ENCODE measurements at regions not wholly inside any gene's neighbourhood (a gene's known extent, or its start where the extent isn't known, plus 50 kb on each side); places are given as distances from the start of the nearest gene placed in this dataset.
"Not testable (repeated sequence)": the region's sequence is repeated elsewhere in the genome, so short reads cannot be mapped to it uniquely, and the experiment has no call there.

- Mint-ChIP-seq H3K27me3 (peaks cover 14% of the 10 kb centered on the region), H3K4me3 (no peak overlapping the region), H3K36me3 (ENCODE audit: low read depth) (no peaks in the 10 kb centered on the region), H3K4me1 (peaks cover 8% of the 10 kb centered on the region), H3K27ac (no peak overlapping the region)
- no peak for ATAC-seq
- DNase-seq, result no peak
- H3K9me3 ChIP-seq (ENCODE audit: control insufficient read depth, low read length, poor library complexity, severe bottlenecking), result no peaks in the 10 kb centered on the region
Measured at GRCh38 chr7:95180-95862, 97.0 kb upstream of the FAM20C start.

- no peak overlapping the region for H3K4me3 Mint-ChIP-seq
- H3K4me1 Mint-ChIP-seq, result peaks cover 3% of the 10 kb centered on the region
- no peaks in the 10 kb centered on the region for H3K9me3 ChIP-seq (ENCODE audit: control insufficient read depth, low read length, poor library complexity, severe bottlenecking)
- peaks cover 14% of the 10 kb centered on the region for H3K27me3 Mint-ChIP-seq
- DNase-seq (no peak), ATAC-seq (no peak)
- H3K36me3 Mint-ChIP-seq (ENCODE audit: low read depth), result no peaks in the 10 kb centered on the region
- H3K27ac Mint-ChIP-seq, result no peak overlapping the region
Measured at GRCh38 chr7:95863-96260, 96.5 kb upstream of the FAM20C start.

GRCh38 chr7:96861-97260 lies 95.5 kb upstream of the FAM20C start:
- Mint-ChIP-seq H3K27me3 (peaks cover 14% of the 10 kb centered on the region), H3K36me3 (ENCODE audit: low read depth) (no peaks in the 10 kb centered on the region), H3K27ac (no peak overlapping the region), H3K4me3 (no peak overlapping the region), H3K4me1 (no peaks in the 10 kb centered on the region)
- no peak for DNase-seq
- H3K9me3 ChIP-seq (ENCODE audit: control insufficient read depth, low read length, poor library complexity, severe bottlenecking), result no peaks in the 10 kb centered on the region
- no peak for ATAC-seq

GRCh38 chr7:97310-97841 lies 95.0 kb upstream of the FAM20C start:
- ATAC-seq, result no peak
- no peak for DNase-seq
- peaks cover 10% of the 10 kb centered on the region for H3K27me3 Mint-ChIP-seq
- H3K9me3 ChIP-seq (ENCODE audit: control insufficient read depth, low read length, poor library complexity, severe bottlenecking), result no peaks in the 10 kb centered on the region
- no peak overlapping the region for H3K4me3 Mint-ChIP-seq
- H3K36me3 Mint-ChIP-seq (ENCODE audit: low read depth), result no peaks in the 10 kb centered on the region
- H3K4me1 Mint-ChIP-seq, result no peaks in the 10 kb centered on the region
- no peak overlapping the region for H3K27ac Mint-ChIP-seq

GRCh38 chr7:101146-102046 lies 91.0 kb upstream of the FAM20C start:
- peak overlapping the region; percentile 22 for H3K27ac Mint-ChIP-seq

GRCh38 chr7:102047-102711 lies 90.2 kb upstream of the FAM20C start:
- Mint-ChIP-seq H3K36me3 (ENCODE audit: low read depth) (no peaks in the 10 kb centered on the region), H3K4me3 (no peak overlapping the region), H3K4me1 (no peaks in the 10 kb centered on the region), H3K27me3 (no peaks in the 10 kb centered on the region), H3K27ac (peak overlapping the region; percentile 22)
- ATAC-seq (no peak), DNase-seq (no peak)
- no peaks in the 10 kb centered on the region for H3K9me3 ChIP-seq (ENCODE audit: control insufficient read depth, low read length, poor library complexity, severe bottlenecking)

More at GRCh38 chr7:101146-102046, 91.0 kb upstream of the FAM20C start:
- no peak overlapping the region for H3K4me3 Mint-ChIP-seq
- no peaks in the 10 kb centered on the region for H3K27me3 Mint-ChIP-seq
- no peaks in the 10 kb centered on the region for H3K36me3 Mint-ChIP-seq (ENCODE audit: low read depth)
- no peak for ATAC-seq
- H3K9me3 ChIP-seq (ENCODE audit: control insufficient read depth, low read length, poor library complexity, severe bottlenecking), result no peaks in the 10 kb centered on the region
- no peak for DNase-seq
- no peaks in the 10 kb centered on the region for H3K4me1 Mint-ChIP-seq

- no peaks in the 10 kb centered on the region for H3K9me3 ChIP-seq (ENCODE audit: control insufficient read depth, low read length, poor library complexity, severe bottlenecking)
- Mint-ChIP-seq H3K27me3 (no peaks in the 10 kb centered on the region), H3K4me1 (no peaks in the 10 kb centered on the region), H3K4me3 (peak overlapping the region; percentile 2), H3K36me3 (ENCODE audit: low read depth) (no peaks in the 10 kb centered on the region), H3K27ac (peak overlapping the region; percentile 22)
- DNase-seq, result no peak
- no peak for ATAC-seq
Measured at GRCh38 chr7:102721-103120, 89.7 kb upstream of the FAM20C start.

- not testable (repeated sequence) for DNase-seq; H3K27ac Mint-ChIP-seq; H3K9me3 ChIP-seq (ENCODE audit: control insufficient read depth, low read length, poor library complexity, severe bottlenecking); ATAC-seq; H3K4me1 Mint-ChIP-seq; H3K27me3 Mint-ChIP-seq; H3K36me3 Mint-ChIP-seq (ENCODE audit: low read depth); H3K4me3 Mint-ChIP-seq
Measured at GRCh38 chr7:103981-104380, 88.4 kb upstream of the FAM20C start.

GRCh38 chr7:105002-105401 lies 87.4 kb upstream of the FAM20C start:
- H3K36me3 Mint-ChIP-seq (ENCODE audit: low read depth), result no peaks in the 10 kb centered on the region
- H3K27ac Mint-ChIP-seq, result no peak overlapping the region
- no peaks in the 10 kb centered on the region for H3K27me3 Mint-ChIP-seq
- no peak overlapping the region for H3K4me3 Mint-ChIP-seq
- no peaks in the 10 kb centered on the region for H3K4me1 Mint-ChIP-seq
- no peak for DNase-seq
- no peak for ATAC-seq
- no peaks in the 10 kb centered on the region for H3K9me3 ChIP-seq (ENCODE audit: control insufficient read depth, low read length, poor library complexity, severe bottlenecking)

GRCh38 chr7:106356-106755 lies 86.0 kb upstream of the FAM20C start:
- ATAC-seq (no peak), DNase-seq (no peak)
- Mint-ChIP-seq H3K4me1 (no peaks in the 10 kb centered on the region), H3K27ac (no peak overlapping the region), H3K36me3 (ENCODE audit: low read depth) (no peaks in the 10 kb centered on the region), H3K27me3 (peaks cover 8% of the 10 kb centered on the region), H3K4me3 (no peak overlapping the region)
- H3K9me3 ChIP-seq (ENCODE audit: control insufficient read depth, low read length, poor library complexity, severe bottlenecking), result no peaks in the 10 kb centered on the region

- H3K9me3 ChIP-seq (ENCODE audit: control insufficient read depth, low read length, poor library complexity, severe bottlenecking), result no peaks in the 10 kb centered on the region
- ATAC-seq (no peak), DNase-seq (no peak)
- Mint-ChIP-seq H3K4me1 (no peaks in the 10 kb centered on the region), H3K36me3 (ENCODE audit: low read depth) (no peaks in the 10 kb centered on the region), H3K27ac (no peak overlapping the region), H3K27me3 (peaks cover 9% of the 10 kb centered on the region), H3K4me3 (no peak overlapping the region)
Measured at GRCh38 chr7:107233-107632, 85.1 kb upstream of the FAM20C start.

GRCh38 chr7:107907-108306 lies 84.5 kb upstream of the FAM20C start:
- peaks cover 9% of the 10 kb centered on the region for H3K27me3 Mint-ChIP-seq
- no peak overlapping the region for H3K27ac Mint-ChIP-seq
- DNase-seq, result no peak
- no peak overlapping the region for H3K4me3 Mint-ChIP-seq
- H3K9me3 ChIP-seq (ENCODE audit: control insufficient read depth, low read length, poor library complexity, severe bottlenecking), result no peaks in the 10 kb centered on the region
- ATAC-seq, result no peak
- H3K4me1 Mint-ChIP-seq, result no peaks in the 10 kb centered on the region
- H3K36me3 Mint-ChIP-seq (ENCODE audit: low read depth), result no peaks in the 10 kb centered on the region

- H3K36me3 Mint-ChIP-seq (ENCODE audit: low read depth), result no peaks in the 10 kb centered on the region
- DNase-seq (no peak), ATAC-seq (no peak)
- H3K27me3 Mint-ChIP-seq, result peaks cover 9% of the 10 kb centered on the region
- H3K4me1 Mint-ChIP-seq, result no peaks in the 10 kb centered on the region
- H3K4me3 Mint-ChIP-seq, result no peak overlapping the region
- no peak overlapping the region for H3K27ac Mint-ChIP-seq
- H3K9me3 ChIP-seq (ENCODE audit: control insufficient read depth, low read length, poor library complexity, severe bottlenecking), result no peaks in the 10 kb centered on the region
Measured at GRCh38 chr7:109094-109493, 83.3 kb upstream of the FAM20C start.

Measured in T-helper 17 cell (primary cell).